C4-2B (cell line): ENCODE measurements at regions not wholly inside any gene's neighbourhood (a gene's known extent, or its start where the extent isn't known, plus 50 kb on each side); places are given as distances from the start of the nearest gene placed in this dataset.

Source experiments
- ZFX ChIP-seq: fragments of 450-650 bp; IDR thresholded peaks from 2 replicates; pipeline ENCODE4 v1.6.1; 2017
- TF ChIP-seq, protein P1 (sequence below): fragments of 450-650 bp; conservative IDR thresholded peaks from 2 replicates; pipeline ENCODE4 v1.5.1; 2017; ENCODE audit warnings: mild to moderate bottlenecking

- TF ChIP-seq, protein P1, sequence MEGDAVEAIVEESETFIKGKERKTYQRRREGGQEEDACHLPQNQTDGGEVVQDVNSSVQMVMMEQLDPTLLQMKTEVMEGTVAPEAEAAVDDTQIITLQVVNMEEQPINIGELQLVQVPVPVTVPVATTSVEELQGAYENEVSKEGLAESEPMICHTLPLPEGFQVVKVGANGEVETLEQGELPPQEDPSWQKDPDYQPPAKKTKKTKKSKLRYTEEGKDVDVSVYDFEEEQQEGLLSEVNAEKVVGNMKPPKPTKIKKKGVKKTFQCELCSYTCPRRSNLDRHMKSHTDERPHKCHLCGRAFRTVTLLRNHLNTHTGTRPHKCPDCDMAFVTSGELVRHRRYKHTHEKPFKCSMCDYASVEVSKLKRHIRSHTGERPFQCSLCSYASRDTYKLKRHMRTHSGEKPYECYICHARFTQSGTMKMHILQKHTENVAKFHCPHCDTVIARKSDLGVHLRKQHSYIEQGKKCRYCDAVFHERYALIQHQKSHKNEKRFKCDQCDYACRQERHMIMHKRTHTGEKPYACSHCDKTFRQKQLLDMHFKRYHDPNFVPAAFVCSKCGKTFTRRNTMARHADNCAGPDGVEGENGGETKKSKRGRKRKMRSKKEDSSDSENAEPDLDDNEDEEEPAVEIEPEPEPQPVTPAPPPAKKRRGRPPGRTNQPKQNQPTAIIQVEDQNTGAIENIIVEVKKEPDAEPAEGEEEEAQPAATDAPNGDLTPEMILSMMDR = no peak
- no peak for TF ChIP-seq ZFX
Measured at GRCh38 chr5:79890119-79890929, 100.7 kb downstream of the MTX3 start.
